ENCODE measurements at regions not wholly inside any gene's neighbourhood (a gene's known extent, or its start where the extent isn't known, plus 50 kb on each side); places are given as distances from the start of the nearest gene placed in this dataset.
"Not testable (repeated sequence)": the region's sequence is repeated elsewhere in the genome, so short reads cannot be mapped to it uniquely, and the experiment has no call there.

GRCh38 chr7:3177271-3177670, 123.8 kb upstream of the SDK1 start:
- DNase-seq (no peak), ATAC-seq (no peak)
- H3K27ac ChIP-seq: no peak overlapping the region
- no peak for TF ChIP-seq CTCF (IDR thresholded peaks at IDR 0.05)
- TF ChIP-seq POLR2A (IDR thresholded peaks at IDR 0.05): no peak
- intact Hi-C loops (cut with DNase I): no loop called here
- H3K9me3 ChIP-seq: no peaks in the 10 kb centered on the region
- H3K4me3 ChIP-seq: no peak overlapping the region
- peaks cover 14% of the 10 kb centered on the region for H3K4me1 ChIP-seq
- 71 to 73% methylated on average over 2 of the region's 2 CpGs for WGBS, 2 donors
- H3K27me3 ChIP-seq: no peaks in the 10 kb centered on the region
- no peaks in the 10 kb centered on the region for H3K36me3 ChIP-seq (replicated peaks in 1 of 2; ENCODE audit: insufficient read depth in 1 of 2, low read depth in 2 of 2)

DNA sequence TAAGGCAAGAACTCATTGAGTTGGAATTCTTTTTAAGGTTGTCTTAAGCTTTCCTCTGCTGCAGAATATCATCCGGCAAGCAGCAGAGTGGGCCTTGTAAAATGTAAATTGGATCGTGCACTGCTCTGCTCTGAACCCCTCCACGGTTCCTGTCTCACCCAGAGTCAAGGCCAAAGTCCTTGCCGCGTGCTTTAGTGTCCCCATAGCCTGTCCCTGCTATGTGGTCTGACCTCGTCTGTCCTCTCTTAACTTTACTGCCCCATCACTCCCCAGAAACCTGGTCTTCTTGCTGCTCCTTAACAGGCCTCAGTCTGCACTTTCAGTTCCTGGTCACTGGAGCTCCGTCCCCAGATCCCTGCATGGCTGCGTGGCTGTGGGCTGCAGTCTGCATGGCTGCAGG, 121.6 kb upstream of the SDK1 start:
- no peaks in the 10 kb centered on the region for H3K27me3 ChIP-seq
- H3K9me3 ChIP-seq: no peaks in the 10 kb centered on the region
- no peak overlapping the region for H3K4me3 ChIP-seq
- WGBS, 2 donors: 70 to 74% methylated on average over 8 of the region's 8 CpGs
- H3K36me3 ChIP-seq (replicated peaks in 1 of 2; ENCODE audit: insufficient read depth in 1 of 2, low read depth in 2 of 2): no peaks in the 10 kb centered on the region
- TF ChIP-seq POLR2A (IDR thresholded peaks at IDR 0.05) (no peak), CTCF (IDR thresholded peaks at IDR 0.05) (no peak)
- intact Hi-C loops (cut with DNase I): no loop called here
- no peak for ATAC-seq
- H3K27ac ChIP-seq: no peak overlapping the region
- DNase-seq: no peak
- H3K4me1 ChIP-seq: peaks cover 14% of the 10 kb centered on the region

DNA sequence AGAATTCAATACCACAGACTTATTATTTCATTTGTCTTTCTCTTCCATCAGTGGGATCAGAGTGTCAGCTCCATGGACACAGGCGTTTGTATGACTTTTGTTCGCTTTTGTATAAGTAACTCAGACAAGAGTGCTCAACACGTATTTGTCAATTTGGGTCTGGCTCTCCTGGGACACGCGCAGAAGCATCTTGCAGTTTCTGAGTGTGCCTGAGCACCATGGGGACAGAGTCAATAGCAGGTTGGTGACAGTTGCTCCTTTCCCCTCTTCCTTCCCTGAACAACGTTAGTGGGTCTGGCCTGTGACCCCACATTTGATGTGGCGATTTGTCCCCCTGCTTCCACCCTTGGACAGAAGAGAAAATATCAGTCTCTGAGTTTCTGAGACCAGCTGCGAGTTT, 120.4 kb upstream of the SDK1 start:
- Histone ChIP-seq H3K4me3 (no peak overlapping the region), H3K27me3 (no peaks in the 10 kb centered on the region), H3K4me1 (peaks cover 11% of the 10 kb centered on the region), H3K36me3 (replicated peaks in 1 of 2; ENCODE audit: insufficient read depth in 1 of 2, low read depth in 2 of 2) (no peaks in the 10 kb centered on the region), H3K9me3 (no peaks in the 10 kb centered on the region), H3K27ac (no peak overlapping the region)
- 74 to 75% methylated on average over 8 of the region's 8 CpGs for WGBS, 2 donors
- ATAC-seq (no peak), DNase-seq (no peak)
- intact Hi-C loops (cut with DNase I): no loop called here
- TF ChIP-seq CTCF (IDR thresholded peaks at IDR 0.05): no peak
- TF ChIP-seq POLR2A (IDR thresholded peaks at IDR 0.05): no peak

GRCh38 chr7:3182055-3182454, 119.0 kb upstream of the SDK1 start:
- DNase-seq; H3K4me3 ChIP-seq; H3K9me3 ChIP-seq; intact Hi-C loops (cut with DNase I); H3K36me3 ChIP-seq (replicated peaks in 1 of 2; ENCODE audit: insufficient read depth in 1 of 2, low read depth in 2 of 2); H3K27me3 ChIP-seq; H3K4me1 ChIP-seq; ATAC-seq: not testable (repeated sequence)
- peak overlapping the region in 1 of 4 donors; percentile 52 for H3K27ac ChIP-seq
- 87 to 89% methylated on average over 4 of the region's 4 CpGs for WGBS, 2 donors

GRCh38 chr7:3187444-3188040, 113.5 kb upstream of the SDK1 start:
- no peaks in the 10 kb centered on the region for H3K9me3 ChIP-seq
- no peaks in the 10 kb centered on the region for H3K27me3 ChIP-seq
- no peak overlapping the region for H3K4me3 ChIP-seq
- no peaks in the 10 kb centered on the region for H3K4me1 ChIP-seq
- H3K36me3 ChIP-seq (replicated peaks in 1 of 2; ENCODE audit: insufficient read depth in 1 of 2, low read depth in 2 of 2): no peaks in the 10 kb centered on the region
- WGBS, 2 donors: 77 to 86% methylated on average over 18 of the region's 18 CpGs
- ATAC-seq: no peak
- no peak for TF ChIP-seq CTCF (IDR thresholded peaks at IDR 0.05)
- TF ChIP-seq POLR2A (IDR thresholded peaks at IDR 0.05): no peak
- no peak for DNase-seq
- intact Hi-C loops (cut with DNase I): no loop called here
- H3K27ac ChIP-seq: no peak overlapping the region
